K562 (cell line): ENCODE measurements at regions not wholly inside any gene's neighbourhood (a gene's known extent, or its start where the extent isn't known, plus 50 kb on each side); places are given as distances from the start of the nearest gene placed in this dataset.
A peak's percentile ranks its signal among the peaks of the same experiment; 100 is the strongest.

Experiments
- ATAC-seq: fragments of 200-7000 bp; cut with Tn5 transposase; 3 replicates; pipeline ENCODE4 v1.9.1; 2020; ENCODE audit warnings: moderate library complexity
- BruUV-seq: library from RNA; stranded (reverse); fragments of 400-500 nt; replicated peaks from 2 replicates; lab custom pipeline; 2021; lab: Mats Ljungman, UMichigan
- CTCF ChIA-PET: fragments of 300-600 bp; formaldehyde crosslinking; extraction: SDS; loops from one replicate; lab custom pipeline; 2021; ENCODE audit warnings: low intra/inter-chr PET ratio; lab: Yijun Ruan, JAX
- POLR2A ChIA-PET: fragments of 300-600, 350-650 bp; sonication (Branson Sonifier 250); formaldehyde crosslinking; extraction: SDS; loops from one replicate; lab custom pipeline; 2021; ENCODE audit warnings: antibody characterized with exemption, inconsistent platforms; lab: Yijun Ruan, JAX
- DNase-seq, 4 experiments: peaks; one replicate each; pipeline versions ENCODE4 v3.0.0 to v3.0.0-alpha.2; 2011 to 2018; ENCODE audit warnings: low spot score in 3 of 4, mixed read lengths in 3 of 4; ENCODE audit errors: extremely low read depth in 1 of 4
- FAIRE-seq: peaks from 2 replicates; lab custom pipeline; 2011; peaks lifted over from hg19 to GRCh38; lab: Jason Lieb, UNC
- H2AFZ ChIP-seq: 2 replicates; pipeline ENCODE4 v1.6.0; 2011; ENCODE audit warnings: low read depth, low read length, control low read depth, inconsistent platforms
- H3K27ac ChIP-seq: fragments of 200-600 bp; 3 replicates; pipeline ENCODE4 v1.8.0; 2011; ENCODE audit warnings: low read depth, mild to moderate bottlenecking, control low read depth, inconsistent platforms, low read length, moderate library complexity, mixed read lengths; ENCODE audit errors: extremely low read depth
- H3K27me3 ChIP-seq, 2 experiments: fragments of 300-600 bp in 1 of 2; 2 replicates in 1 of 2; 3 replicates in 1 of 2; pipeline versions ENCODE4 v1.6.0 to v1.8.0; 2011; ENCODE audit warnings: inconsistent platforms in 2 of 2, low read length in 2 of 2, mild to moderate bottlenecking in 1 of 2, mixed read lengths in 1 of 2, moderate library complexity in 1 of 2; ENCODE audit not compliant: control insufficient read depth in 2 of 2, insufficient read depth in 2 of 2
- H3K36me3 ChIP-seq: fragments of 300-600 bp; 3 replicates; pipeline ENCODE4 v1.8.0; 2011; ENCODE audit warnings: mild to moderate bottlenecking, low read length, inconsistent platforms; ENCODE audit not compliant: control insufficient read depth, insufficient read depth
- H3K4me1 ChIP-seq, 2 experiments: fragments of 200-600 bp in 1 of 2; replicated peaks in 1 of 2; 2 replicates in 1 of 2; 3 replicates in 1 of 2; pipeline versions ENCODE4 v1.5.1 to v1.8.0; 2011; ENCODE audit warnings: inconsistent platforms in 2 of 2, low read length in 2 of 2, mild to moderate bottlenecking in 1 of 2, mixed read lengths in 1 of 2, moderate library complexity in 1 of 2; ENCODE audit not compliant: control insufficient read depth in 2 of 2, insufficient read depth in 2 of 2
- H3K4me2 ChIP-seq: 2 replicates; pipeline ENCODE4 v1.6.1; 2011; ENCODE audit warnings: low read length, control low read depth, inconsistent platforms, mixed read lengths; ENCODE audit not compliant: insufficient read depth
- H3K4me3 ChIP-seq: fragments of 200-600 bp; sonication (generic), shearing (Covaris generic); 2 replicates; pipeline ENCODE4 v1.5.1; 2016; ENCODE audit warnings: control low read depth, inconsistent platforms
- H3K79me2 ChIP-seq: fragments of 200-600 bp; 3 replicates; pipeline ENCODE4 v1.8.0; 2011; ENCODE audit warnings: low read length, inconsistent platforms; ENCODE audit not compliant: control insufficient read depth, insufficient read depth
- H3K9ac ChIP-seq, 2 experiments: 2 replicates each; pipeline versions ENCODE4 v1.6.0 to v1.6.1; 2011; ENCODE audit warnings: low read depth in 2 of 2, low read length in 2 of 2, control low read depth in 1 of 2, inconsistent platforms in 1 of 2, mild to moderate bottlenecking in 1 of 2, mixed read lengths in 1 of 2; ENCODE audit not compliant: insufficient read depth in 1 of 2
- H3K9me1 ChIP-seq: one replicate; pipeline ENCODE4 v1.6.0; 2011; ENCODE audit warnings: inconsistent platforms, mild to moderate bottlenecking, low read length, moderate library complexity; ENCODE audit not compliant: control insufficient read depth, insufficient read depth
- H3K9me3 ChIP-seq: replicated peaks from 2 replicates; pipeline ENCODE4 v1.5.1; 2011; ENCODE audit warnings: low read depth, low read length, inconsistent platforms; ENCODE audit not compliant: control insufficient read depth, insufficient read depth
- H4K20me1 ChIP-seq: replicated peaks from 2 replicates; pipeline ENCODE4 v1.6.1; 2011; ENCODE audit warnings: low read length, inconsistent platforms, mixed read lengths; ENCODE audit not compliant: control insufficient read depth, insufficient read depth
- ARID1B ChIP-seq: fragments of 450-650 bp; IDR thresholded peaks from 2 replicates; pipeline ENCODE4 v1.6.1; 2016; ENCODE audit warnings: antibody characterized with exemption, mild to moderate bottlenecking, inconsistent platforms
- ARNT ChIP-seq, 2 experiments: fragments of 450-650 bp; IDR thresholded peaks; 2 replicates each; pipeline ENCODE4 v1.6.1; 2016; ENCODE audit warnings: mild to moderate bottlenecking in 1 of 2
- BRD4 ChIP-seq: fragments of 200-600 bp; sonication (generic); IDR thresholded peaks from 2 replicates; pipeline ENCODE4 v1.6.1; 2017; ENCODE audit warnings: inconsistent platforms
- CBX8 ChIP-seq: fragments of 200-600 bp; sonication (generic); IDR thresholded peaks from 2 replicates; pipeline ENCODE4 v1.6.1; 2012; ENCODE audit warnings: borderline replicate concordance, mixed run types, low read depth, mild to moderate bottlenecking, moderate library complexity, mixed read lengths, low read length, control low read depth, inconsistent platforms; ENCODE audit not compliant: poor library complexity, severe bottlenecking; ENCODE audit errors: extremely low read depth
- CC2D1A ChIP-seq: fragments of 450-650 bp; IDR thresholded peaks from 2 replicates; pipeline ENCODE4 v1.6.1; 2017; ENCODE audit warnings: mild to moderate bottlenecking
- FOXM1 ChIP-seq, 2 experiments: fragments of 450-650 bp in 1 of 2; sonication (generic) in 1 of 2; formaldehyde crosslinking in 1 of 2; IDR thresholded peaks; 2 replicates each; pipeline versions ENCODE4 v1.6.1 to v1.9.0; 2017 to 2022; ENCODE audit warnings: low read depth in 2 of 2, mild to moderate bottlenecking in 2 of 2, missing genetic modification reagents in 1 of 2, moderate library complexity in 1 of 2
- KDM1A ChIP-seq, 2 experiments: fragments of 450-650 bp; IDR thresholded peaks; 2 replicates each; pipeline ENCODE4 v1.6.1; 2016; ENCODE audit warnings: mild to moderate bottlenecking in 2 of 2
- LCOR ChIP-seq: sonication (generic); formaldehyde crosslinking; IDR thresholded peaks from 2 replicates; pipeline ENCODE4 v1.8.0; 2022; ENCODE audit warnings: mild to moderate bottlenecking, missing genetic modification reagents
- NCOA1 ChIP-seq: fragments of 450-650 bp; IDR thresholded peaks from 2 replicates; pipeline ENCODE4 v1.6.1; 2016; ENCODE audit warnings: low read depth
- RFX5 ChIP-seq: IDR thresholded peaks from 2 replicates; pipeline ENCODE4 v1.6.1; 2011; ENCODE audit warnings: low read depth, mild to moderate bottlenecking, improper control_type of control experiment, low read length
- SMARCE1 ChIP-seq: fragments of 450-650 bp; IDR thresholded peaks from 2 replicates; pipeline ENCODE4 v1.7.1; 2016; ENCODE audit warnings: mild to moderate bottlenecking
- SRSF9 ChIP-seq: fragments of 200-400 bp; formaldehyde crosslinking; IDR thresholded peaks from 2 replicates; pipeline ENCODE4 v1.6.1; 2017; ENCODE audit warnings: low read depth, low read length, borderline replicate concordance
- TBL1XR1 ChIP-seq, 2 experiments: IDR thresholded peaks; 2 replicates each; pipeline ENCODE4 v1.6.1; 2012; ENCODE audit warnings: improper control_type of control experiment in 2 of 2, low read length in 2 of 2, mild to moderate bottlenecking in 1 of 2
- TBP ChIP-seq: optimal IDR thresholded peaks from 2 replicates; pipeline ENCODE3; 2011; ENCODE audit warnings: low read depth, low read length, improper control_type of control experiment
- TCF3 ChIP-seq: sonication (generic); formaldehyde crosslinking; IDR thresholded peaks from 2 replicates; pipeline ENCODE4 v1.4.0; 2020; ENCODE audit warnings: mild to moderate bottlenecking, missing genetic modification reagents
- ZBTB2 ChIP-seq: fragments of 450-650 bp; IDR thresholded peaks from 2 replicates; pipeline ENCODE4 v1.6.1; 2016; ENCODE audit warnings: antibody characterized with exemption
- ZMIZ1 ChIP-seq, 2 experiments: fragments of 150-350 bp in 1 of 2; IDR thresholded peaks; 2 replicates each; pipeline ENCODE4 v1.6.1; 2012 to 2016; ENCODE audit warnings: low read depth in 2 of 2, low read length in 2 of 2, mild to moderate bottlenecking in 1 of 2, moderate library complexity in 1 of 2
- ZNF311 ChIP-seq: fragments of 250-450 bp; sonication (Bioruptor Pico); IDR thresholded peaks from 2 replicates; pipeline ENCODE4 v1.4.0; 2020; ENCODE audit warnings: mild to moderate bottlenecking, moderate library complexity
- WGBS: fragments of 100-300 bp; shearing (Covaris generic); methylation state at CpG from one replicate; pipeline ENCODE4 v1.1.6; 2016; ENCODE audit warnings: low coverage, mixed read lengths; ENCODE audit not compliant: insufficient coverage; ENCODE audit errors: missing lambda C conversion rate; 5-methylcytosine and 5-hydroxymethylcytosine counted together
- in situ Hi-C: fragments of 300-500 bp; cut with MboI; formaldehyde crosslinking; loops from 4 replicates; pipeline ENCODE4 v1.15.0; 2018; ENCODE audit warnings: inconsistent platforms, mixed read lengths
- intact Hi-C: fragments of 100-400 bp; cut with micrococcal nuclease; formaldehyde crosslinking; loops from 2 replicates; pipeline ENCODE4 v1.14.2; 2022

GRCh38 chr5:135192351-135192750 lies 158.3 kb upstream of the PITX1 start:
- H3K36me3 ChIP-seq, result no peaks in the 10 kb centered on the region
- H3K4me2 ChIP-seq, result peak overlapping the region; percentile 62
- H3K9me1 ChIP-seq, result no peaks in the 10 kb centered on the region
- ChIA-PET POLR2A (interaction anchor here (0.9 to 2.2 kb wide), 4 partner anchors 8 to 166 kb away, joined by 3 to 10 read pairs (median 4); no protein-coding TSS in a partner anchor), CTCF (no interaction called here)
- H2AFZ ChIP-seq, result peak overlapping the region; percentile 75
- WGBS, result 11% methylated on average over 7 of the region's 7 CpGs
- H3K27ac ChIP-seq, result peak overlapping the region; percentile 62
- H3K79me2 ChIP-seq, result no peaks in the 10 kb centered on the region
- H3K9me3 ChIP-seq, result no peaks in the 10 kb centered on the region
- no peaks in the 10 kb centered on the region for H3K27me3 ChIP-seq
- FAIRE-seq (peak; percentile 89), DNase-seq (peak; percentile 79 to 89 (median 84)), ATAC-seq (peak; percentile 69)
- in situ Hi-C loops (no loop called here), intact Hi-C loops (loop anchor here (5.0 kb wide), 2 partner anchors 140 to 160 kb away; partner anchors contain the start of gene PITX1)
- no peak overlapping the region for H3K4me3 ChIP-seq
- H3K4me1 ChIP-seq, result peaks cover 36 to 44% of the 10 kb centered on the region in 2 experiments; a peak in 4 of 5 replicates
- no peaks in the 10 kb centered on the region for H4K20me1 ChIP-seq
- peak overlapping the region; percentile 61 to 71 for H3K9ac ChIP-seq
- BruUV-seq, result no TSS peak
- no peak for TF ChIP-seq ZNF311
- TF ChIP-seq FOXM1 (IDR thresholded peaks at IDR 0.05; ENCODE audit: low read depth), result peak; percentile 78; the same call in 1 of the 2 replicates
- TF ChIP-seq FOXM1 (CRISPR knock-in tag; IDR thresholded peaks at IDR 0.05; ENCODE audit: low read depth), result no peak
- TF ChIP-seq TBL1XR1 (IDR thresholded peaks at IDR 0.05; ENCODE audit: low read length in 2 of 2), result peak; percentile 78 to 92; a peak in 3 of 4 replicates
- peak; percentile 96 for TF ChIP-seq ARID1B
- peak; percentile 92; the same call in 1 of the 2 replicates for TF ChIP-seq CC2D1A
- TF ChIP-seq ARNT (IDR thresholded peaks at IDR 0.05), result peak in 1 of 2 experiments; percentile 67; a peak in 2 of 4 replicates
- peak; percentile 66; the same call in 1 of the 2 replicates for TF ChIP-seq NCOA1
- TF ChIP-seq TBP, result no peak
- TF ChIP-seq TCF3, result peak; percentile 97
- peak; percentile 80 for TF ChIP-seq SMARCE1
- peak; percentile 69 to 76 for TF ChIP-seq KDM1A (IDR thresholded peaks at IDR 0.05)
- TF ChIP-seq ZBTB2, result 0 out of 2 replicates have a peak, but pooled peaks have one; percentile 37
- TF ChIP-seq LCOR (CRISPR knock-in tag), result 0 out of 2 replicates have a peak, but pooled peaks have one; percentile 58
- TF ChIP-seq BRD4, result no peak
- no peak for TF ChIP-seq SRSF9
- TF ChIP-seq CBX8, result no peak
- TF ChIP-seq RFX5, result no peak
- TF ChIP-seq ZMIZ1 (IDR thresholded peaks at IDR 0.05; ENCODE audit: low read depth in 2 of 2, low read length in 2 of 2), result peak in 1 of 2 experiments; percentile 89; a peak in 2 of 4 replicates
